ENCODE measurements at regions not wholly inside any gene's neighbourhood (a gene's known extent, or its start where the extent isn't known, plus 50 kb on each side); places are given as distances from the start of the nearest gene placed in this dataset.
"Not testable (repeated sequence)": the region's sequence is repeated elsewhere in the genome, so short reads cannot be mapped to it uniquely, and the experiment has no call there.

GRCh38 chr11:114955923-114956322, 277.6 kb downstream of the NXPE2 start:
- no peaks in the 10 kb centered on the region for H3K4me1 ChIP-seq
- 78 to 90% methylated on average over 1 of the region's 1 CpG for WGBS, 2 donors
- no peak for TF ChIP-seq POLR2A (IDR thresholded peaks at IDR 0.05)
- TF ChIP-seq, protein P1, sequence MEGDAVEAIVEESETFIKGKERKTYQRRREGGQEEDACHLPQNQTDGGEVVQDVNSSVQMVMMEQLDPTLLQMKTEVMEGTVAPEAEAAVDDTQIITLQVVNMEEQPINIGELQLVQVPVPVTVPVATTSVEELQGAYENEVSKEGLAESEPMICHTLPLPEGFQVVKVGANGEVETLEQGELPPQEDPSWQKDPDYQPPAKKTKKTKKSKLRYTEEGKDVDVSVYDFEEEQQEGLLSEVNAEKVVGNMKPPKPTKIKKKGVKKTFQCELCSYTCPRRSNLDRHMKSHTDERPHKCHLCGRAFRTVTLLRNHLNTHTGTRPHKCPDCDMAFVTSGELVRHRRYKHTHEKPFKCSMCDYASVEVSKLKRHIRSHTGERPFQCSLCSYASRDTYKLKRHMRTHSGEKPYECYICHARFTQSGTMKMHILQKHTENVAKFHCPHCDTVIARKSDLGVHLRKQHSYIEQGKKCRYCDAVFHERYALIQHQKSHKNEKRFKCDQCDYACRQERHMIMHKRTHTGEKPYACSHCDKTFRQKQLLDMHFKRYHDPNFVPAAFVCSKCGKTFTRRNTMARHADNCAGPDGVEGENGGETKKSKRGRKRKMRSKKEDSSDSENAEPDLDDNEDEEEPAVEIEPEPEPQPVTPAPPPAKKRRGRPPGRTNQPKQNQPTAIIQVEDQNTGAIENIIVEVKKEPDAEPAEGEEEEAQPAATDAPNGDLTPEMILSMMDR (IDR thresholded peaks at IDR 0.05): no peak
- no peaks in the 10 kb centered on the region for H3K27me3 ChIP-seq
- H3K4me3 ChIP-seq: no peak overlapping the region
- no peaks in the 10 kb centered on the region for H3K9me3 ChIP-seq
- no peak for DNase-seq
- intact Hi-C loops (cut with DNase I; ENCODE audit: low total_unique reads): no loop called here
- H3K36me3 ChIP-seq (ENCODE audit: low read depth, missing control alignments): no peaks in the 10 kb centered on the region
- no peak overlapping the region for H3K27ac ChIP-seq

DNA sequence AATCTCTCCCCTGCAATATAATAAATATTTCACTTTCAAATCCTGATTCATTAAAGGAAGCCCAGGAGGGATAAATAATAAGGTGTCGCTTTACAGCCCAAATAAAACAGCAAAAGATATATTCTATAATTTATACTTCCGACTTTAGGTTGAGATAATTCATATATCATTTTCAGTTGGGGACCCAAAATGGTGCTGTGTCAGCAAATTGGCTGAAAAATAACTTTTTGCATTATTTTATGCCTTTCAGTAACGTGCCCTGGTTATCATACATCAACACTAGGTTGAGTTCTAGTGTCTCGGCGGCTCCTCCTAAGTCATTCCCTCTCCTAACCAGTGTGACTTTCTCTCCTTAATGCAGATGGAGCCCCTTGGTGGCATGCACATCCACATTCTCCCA, 278.2 kb downstream of the NXPE2 start:
- 77 to 81% methylated on average over 5 of the region's 5 CpGs for WGBS, 2 donors
- Histone ChIP-seq H3K36me3 (ENCODE audit: low read depth, missing control alignments) (no peaks in the 10 kb centered on the region), H3K9me3 (no peaks in the 10 kb centered on the region), H3K4me1 (no peaks in the 10 kb centered on the region), H3K27ac (no peak overlapping the region), H3K4me3 (no peak overlapping the region), H3K27me3 (no peaks in the 10 kb centered on the region)
- intact Hi-C loops (cut with DNase I; ENCODE audit: low total_unique reads): no loop called here
- TF ChIP-seq, protein P1 (IDR thresholded peaks at IDR 0.05): no peak
- no peak for TF ChIP-seq POLR2A (IDR thresholded peaks at IDR 0.05)
- DNase-seq: no peak

DNA sequence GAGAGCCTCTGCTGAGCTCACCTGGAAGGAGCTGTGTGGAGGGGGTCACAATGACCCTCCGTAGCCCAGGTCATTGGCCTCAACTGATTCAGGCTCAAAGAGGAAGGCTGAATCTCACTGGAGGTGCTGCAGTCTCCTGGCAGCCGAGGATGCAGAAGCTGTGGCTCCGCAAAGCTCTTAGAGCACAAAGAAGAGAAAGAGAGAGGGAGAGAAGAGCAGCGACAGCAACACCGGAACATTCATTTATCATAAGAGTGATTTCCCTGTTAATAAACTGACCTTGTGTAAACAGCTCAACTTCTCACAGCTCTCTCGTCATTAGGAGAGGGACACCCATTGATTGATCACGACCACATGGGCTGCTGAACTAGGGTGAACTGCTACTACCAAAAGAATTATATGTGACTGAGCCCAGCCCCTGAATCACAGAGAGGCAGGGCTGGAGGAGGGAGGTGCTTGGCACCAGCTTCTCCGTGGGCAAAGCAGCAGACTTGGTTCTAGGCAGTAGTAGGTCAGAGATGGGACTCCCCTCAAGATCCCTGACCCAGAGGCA, 281.7 kb downstream of the NXPE2 start:
- Histone ChIP-seq H3K27ac (no peak overlapping the region), H3K4me1 (no peaks in the 10 kb centered on the region), H3K9me3 (no peaks in the 10 kb centered on the region), H3K27me3 (no peaks in the 10 kb centered on the region), H3K4me3 (no peak overlapping the region), H3K36me3 (ENCODE audit: low read depth, missing control alignments) (no peaks in the 10 kb centered on the region)
- intact Hi-C loops (cut with DNase I; ENCODE audit: low total_unique reads): no loop called here
- 50 to 71% methylated on average over 8 of the region's 8 CpGs for WGBS, 2 donors
- TF ChIP-seq, protein P1 (IDR thresholded peaks at IDR 0.05): no peak
- TF ChIP-seq POLR2A (IDR thresholded peaks at IDR 0.05): no peak
- DNase-seq: no peak

- H3K4me3 ChIP-seq; DNase-seq; H3K27ac ChIP-seq; H3K9me3 ChIP-seq; intact Hi-C loops (cut with DNase I; ENCODE audit: low total_unique reads); H3K27me3 ChIP-seq; H3K4me1 ChIP-seq; H3K36me3 ChIP-seq (ENCODE audit: low read depth, missing control alignments): not testable (repeated sequence)
- WGBS, 2 donors: 85 to 87% methylated on average over 12 to 13 of the region's 21 CpGs
These were observed 282.5 kb downstream of the NXPE2 start for GRCh38 chr11:114960819-114961218.

DNA sequence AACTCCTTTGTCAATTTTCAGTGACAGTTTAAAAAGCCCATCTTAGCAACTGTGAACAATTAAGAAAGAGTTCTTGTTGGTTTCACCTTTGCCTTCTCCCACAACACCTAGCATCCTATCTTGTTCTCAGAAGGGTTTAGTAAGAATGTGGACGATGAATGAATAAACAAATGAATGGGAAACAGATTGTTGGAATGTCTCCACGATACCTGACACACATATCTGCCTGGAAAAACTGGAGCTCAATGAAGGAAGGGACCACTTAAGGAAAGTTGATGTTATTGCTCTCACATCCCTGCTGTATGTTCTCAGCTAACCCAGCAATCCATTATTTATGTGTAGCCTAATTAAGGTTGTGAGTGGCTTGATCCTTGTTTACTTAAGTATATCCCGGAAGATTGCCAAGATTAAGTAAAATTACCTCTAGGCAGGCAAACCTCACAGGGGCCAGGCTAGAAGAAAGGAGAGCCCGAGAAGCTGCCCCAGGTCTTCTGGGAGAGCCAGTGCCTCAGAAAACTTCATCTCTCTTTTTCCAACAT, 286.4 kb downstream of the NXPE2 start:
- Histone ChIP-seq H3K4me3 (no peak overlapping the region), H3K4me1 (no peaks in the 10 kb centered on the region), H3K27me3 (no peaks in the 10 kb centered on the region), H3K9me3 (no peaks in the 10 kb centered on the region), H3K27ac (no peak overlapping the region), H3K36me3 (ENCODE audit: low read depth, missing control alignments) (no peaks in the 10 kb centered on the region)
- WGBS, 2 donors: 73 to 80% methylated on average over 4 of the region's 4 CpGs
- TF ChIP-seq, protein P1 (IDR thresholded peaks at IDR 0.05): no peak
- TF ChIP-seq POLR2A (IDR thresholded peaks at IDR 0.05): no peak
- intact Hi-C loops (cut with DNase I; ENCODE audit: low total_unique reads): no loop called here
- DNase-seq: no peak

Measured in testis (tissue), 2 donors.